Stimulated activated CD4-positive, alpha-beta T cell treated with anti-CD3 and anti-CD28 coated beads, Interleukin-2, amount 100 ng/mL, for 4 hours (primary cell): ENCODE measurements at regions not wholly inside any gene's neighbourhood (a gene's known extent, or its start where the extent isn't known, plus 50 kb on each side); places are given as distances from the start of the nearest gene placed in this dataset.

Source experiments
- DNase-seq: peaks from one replicate; pipeline ENCODE4 v3.0.0-alpha.2; 2020; ENCODE audit warnings: low read depth

GRCh38 chr2:88832992-88833389 lies 141.5 kb downstream of the RPIA start:
- DNase-seq = no peak

- no peak for DNase-seq
These were observed 142.9 kb downstream of the RPIA start for GRCh38 chr2:88834376-88834775.

- DNase-seq = no peak
These were observed 143.4 kb downstream of the RPIA start for GRCh38 chr2:88834866-88835265.

GRCh38 chr2:88835726-88836125 lies 144.3 kb downstream of the RPIA start:
- DNase-seq = no peak

- DNase-seq = no peak
These were observed 144.9 kb downstream of the RPIA start for GRCh38 chr2:88836351-88836750.

- no peak for DNase-seq
These were observed 146.2 kb downstream of the RPIA start for GRCh38 chr2:88837511-88838160.

GRCh38 chr2:88838165-88838635 lies 146.7 kb downstream of the RPIA start:
- no peak for DNase-seq

- DNase-seq = no peak
These were observed 149.9 kb downstream of the RPIA start for GRCh38 chr2:88841224-88841929.

- no peak for DNase-seq
These were observed 151.4 kb downstream of the RPIA start for GRCh38 chr2:88842656-88843460.

- no peak for DNase-seq
These were observed 152.2 kb downstream of the RPIA start for GRCh38 chr2:88843651-88844050.

GRCh38 chr2:88844960-88845359 lies 153.5 kb downstream of the RPIA start:
- DNase-seq = no peak

- DNase-seq = no peak
These were observed 154.5 kb downstream of the RPIA start for GRCh38 chr2:88845772-88846661.

GRCh38 chr2:88852753-88853402 lies 161.4 kb downstream of the RPIA start:
- no peak for DNase-seq

GRCh38 chr2:88853403-88853790 lies 161.9 kb downstream of the RPIA start:
- DNase-seq = no peak

GRCh38 chr2:88854528-88854927 lies 163.1 kb downstream of the RPIA start:
- DNase-seq = no peak

- no peak for DNase-seq
These were observed 164.3 kb downstream of the RPIA start for GRCh38 chr2:88855620-88856408.

GRCh38 chr2:88856409-88857135 lies 165.1 kb downstream of the RPIA start:
- no peak for DNase-seq

GRCh38 chr2:88857274-88857741 lies 165.8 kb downstream of the RPIA start:
- DNase-seq = no peak

GRCh38 chr2:88857951-88858411 lies 166.5 kb downstream of the RPIA start:
- DNase-seq = no peak

GRCh38 chr2:88859461-88859860 lies 168.0 kb downstream of the RPIA start:
- DNase-seq = no peak
